OCI-LY1 (cell line): ENCODE measurements at regions not wholly inside any gene's neighbourhood (a gene's known extent, or its start where the extent isn't known, plus 50 kb on each side); places are given as distances from the start of the nearest gene placed in this dataset.

ENCODE experiments used
- CTCF ChIP-seq: fragments of 200-600 bp; sonication (generic), shearing (Covaris generic); IDR thresholded peaks from 2 replicates; pipeline ENCODE4 v1.5.1; 2017; ENCODE audit warnings: mild to moderate bottlenecking, antibody characterized with exemption, low read length, moderate library complexity, mixed read lengths
- EZH2 ChIP-seq: fragments of 200-600 bp; sonication (generic), shearing (Covaris generic); IDR thresholded peaks from 2 replicates; pipeline ENCODE4 v1.8.0; 2017; ENCODE audit warnings: borderline replicate concordance, mixed run types, mild to moderate bottlenecking, antibody characterized with exemption, low read length, moderate library complexity, mixed read lengths

GRCh38 chr14:37862263-37862662, 266.8 kb downstream of the TTC6 start:
- no peak for TF ChIP-seq CTCF
- TF ChIP-seq EZH2 = no peak
